ENCODE measurements at regions not wholly inside any gene's neighbourhood (a gene's known extent, or its start where the extent isn't known, plus 50 kb on each side); places are given as distances from the start of the nearest gene placed in this dataset.
A peak's percentile ranks its signal among the peaks of the same experiment; 100 is the strongest.
"Not testable (repeated sequence)": the region's sequence is repeated elsewhere in the genome, so short reads cannot be mapped to it uniquely, and the experiment has no call there.

GRCh38 chr11:119586181-119586580, 142.8 kb downstream of the NECTIN1 start:
- DNase-seq = no peak

GRCh38 chr11:119585043-119585781, 143.8 kb downstream of the NECTIN1 start:
- peak; percentile 72 for DNase-seq

- peak; percentile 63 for DNase-seq
These were observed 144.6 kb downstream of the NECTIN1 start for GRCh38 chr11:119584193-119585042.

- DNase-seq = no peak
These were observed 145.4 kb downstream of the NECTIN1 start for GRCh38 chr11:119583585-119583984.

GRCh38 chr11:119581396-119581795, 147.6 kb downstream of the NECTIN1 start:
- not testable (repeated sequence) for DNase-seq

GRCh38 chr11:119580751-119581150, 148.2 kb downstream of the NECTIN1 start:
- no peak for DNase-seq

- DNase-seq = no peak
These were observed 148.9 kb downstream of the NECTIN1 start for GRCh38 chr11:119580081-119580480.

- no peak for DNase-seq
These were observed 150.3 kb downstream of the NECTIN1 start for GRCh38 chr11:119578521-119579191.

- no peak for DNase-seq
These were observed 150.9 kb upstream of the THY1 start for GRCh38 chr11:119573858-119574257.

- DNase-seq = no peak
These were observed 149.8 kb upstream of the THY1 start for GRCh38 chr11:119572481-119573424.

- peak; percentile 93 for DNase-seq
These were observed 148.3 kb upstream of the THY1 start for GRCh38 chr11:119571311-119571710.

- peak; percentile 93 for DNase-seq
These were observed 145.0 kb upstream of the THY1 start for GRCh38 chr11:119567688-119568582.

GRCh38 chr11:119566319-119566718, 143.3 kb upstream of the THY1 start:
- no peak for DNase-seq

- DNase-seq = not testable (repeated sequence)
These were observed 142.7 kb upstream of the THY1 start for GRCh38 chr11:119565693-119566092.

- DNase-seq = no peak
These were observed 138.0 kb upstream of the THY1 start for GRCh38 chr11:119560961-119561360.

- no peak for DNase-seq
These were observed 137.3 kb upstream of the THY1 start for GRCh38 chr11:119560291-119560690.

GRCh38 chr11:119552106-119552485, 129.1 kb upstream of the THY1 start:
- no peak for DNase-seq

- DNase-seq = no peak
These were observed 128.6 kb upstream of the THY1 start for GRCh38 chr11:119551420-119552105.

GRCh38 chr11:119550053-119550752, 127.2 kb upstream of the THY1 start:
- DNase-seq = no peak

GRCh38 chr11:119547511-119547910, 124.5 kb upstream of the THY1 start:
- DNase-seq = no peak

All from DMS79 (cell line).